ENCODE measurements at regions not wholly inside any gene's neighbourhood (a gene's known extent, or its start where the extent isn't known, plus 50 kb on each side); places are given as distances from the start of the nearest gene placed in this dataset.
"Not testable (repeated sequence)": the region's sequence is repeated elsewhere in the genome, so short reads cannot be mapped to it uniquely, and the experiment has no call there.

DNA sequence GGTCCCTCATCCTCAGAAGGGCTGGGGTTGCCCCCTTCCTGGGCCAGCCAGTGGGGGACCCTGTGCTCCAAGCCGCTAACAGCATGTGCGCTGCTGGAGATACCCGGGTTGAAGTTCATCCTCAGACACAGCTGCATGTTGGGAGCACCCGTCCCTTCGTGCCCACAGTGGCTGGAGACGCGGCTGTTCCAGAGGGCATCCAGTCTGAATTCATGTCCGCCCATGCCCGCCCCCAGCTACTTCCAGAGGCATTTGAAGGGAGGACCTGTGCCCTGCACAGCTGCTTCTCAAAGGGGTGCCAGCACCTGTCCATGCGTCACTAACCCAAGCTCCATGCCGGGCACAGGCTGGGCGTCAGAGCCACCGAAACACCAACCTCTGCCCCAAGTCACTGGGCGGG is 68.1 kb upstream of the ADGRA1 start:
- DNase-seq, result no peak

GRCh38 chr10:133019191-133019590 is 68.5 kb upstream of the ADGRA1 start:
- DNase-seq, result no peak

DNA sequence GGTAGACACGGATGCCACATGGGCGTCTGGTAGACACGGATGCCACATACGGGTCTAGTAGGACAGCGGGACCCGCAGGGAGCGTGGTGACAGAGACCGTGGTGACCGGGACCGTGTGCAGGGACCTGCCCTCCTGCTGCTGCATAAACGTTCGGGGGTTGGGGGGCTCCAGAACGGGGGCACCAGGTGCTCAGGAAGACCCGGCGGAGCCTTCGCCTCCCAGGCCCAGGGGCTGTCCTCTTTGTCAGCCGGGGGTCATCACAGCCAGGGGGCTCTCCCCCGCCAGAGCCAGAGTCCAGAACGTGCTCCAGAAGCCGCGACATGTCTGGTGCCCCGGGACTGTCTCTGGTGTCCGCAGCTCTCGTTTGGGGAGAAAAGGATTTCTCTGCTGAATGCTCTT is 69.2 kb upstream of the ADGRA1 start:
- DNase-seq, result no peak

DNA sequence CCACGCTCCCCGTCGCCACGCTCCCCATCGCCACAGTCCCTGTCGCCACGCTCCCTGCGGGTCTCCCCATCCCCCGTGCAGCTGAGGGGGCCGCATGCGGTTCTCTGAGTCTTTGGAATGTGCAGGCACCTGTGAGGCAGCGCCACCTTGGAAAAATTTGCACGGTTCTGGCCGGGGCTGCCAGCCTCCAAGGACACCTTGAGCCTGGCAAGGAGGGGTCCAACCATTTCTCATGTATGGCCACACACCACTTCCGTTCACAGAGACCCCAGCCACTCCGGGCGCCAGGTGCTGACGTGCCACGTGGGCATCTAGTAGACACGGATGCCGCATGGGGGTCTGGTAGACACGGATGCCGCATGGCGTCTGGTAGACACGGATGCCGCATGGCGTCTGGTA is 70.5 kb upstream of the ADGRA1 start:
- no peak for DNase-seq

DNA sequence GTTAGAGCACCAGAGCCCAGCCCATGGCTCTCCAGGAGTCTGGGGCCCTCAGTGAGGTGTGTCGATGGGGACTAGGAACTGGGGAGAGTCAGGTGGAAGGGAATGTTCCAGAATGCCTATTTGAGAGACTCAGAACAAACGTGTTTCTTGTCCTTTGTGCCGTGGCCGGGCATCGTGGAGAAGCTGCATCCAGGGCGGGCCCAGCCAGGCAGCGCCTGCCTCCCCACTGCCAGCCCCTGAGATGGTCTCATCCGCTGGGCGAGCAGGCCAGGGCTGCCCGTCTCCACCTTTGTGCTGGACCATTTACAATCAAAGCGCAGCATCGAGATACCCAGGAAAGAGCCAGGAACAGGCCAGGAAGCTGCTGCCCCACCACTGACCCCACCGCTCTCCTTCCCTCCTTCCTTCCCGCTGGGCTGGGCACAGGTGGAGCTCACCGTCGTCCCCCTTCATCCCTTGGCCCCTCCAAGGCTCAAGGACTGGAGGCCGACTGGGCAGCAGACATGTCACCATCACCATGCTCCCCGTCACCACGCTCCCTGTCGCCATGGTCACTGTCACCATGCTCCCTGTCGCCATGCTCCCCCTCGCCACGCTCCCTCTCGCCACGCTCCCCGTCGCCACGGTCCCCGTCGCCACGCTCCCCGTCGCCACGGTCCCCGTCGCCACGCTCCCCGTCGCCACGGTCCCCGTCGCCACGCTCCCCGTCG is 71.1 kb upstream of the ADGRA1 start:
- DNase-seq, result no peak

GRCh38 chr10:133015816-133016462 is 71.8 kb upstream of the ADGRA1 start:
- no peak for DNase-seq

GRCh38 chr10:133015321-133015720 is 72.4 kb upstream of the ADGRA1 start:
- DNase-seq, result no peak

GRCh38 chr10:133014416-133015210 is 72.2 kb upstream of the CFAP46 start:
- no peak for DNase-seq

GRCh38 chr10:133013463-133013862 is 71.1 kb upstream of the CFAP46 start:
- no peak for DNase-seq

DNA sequence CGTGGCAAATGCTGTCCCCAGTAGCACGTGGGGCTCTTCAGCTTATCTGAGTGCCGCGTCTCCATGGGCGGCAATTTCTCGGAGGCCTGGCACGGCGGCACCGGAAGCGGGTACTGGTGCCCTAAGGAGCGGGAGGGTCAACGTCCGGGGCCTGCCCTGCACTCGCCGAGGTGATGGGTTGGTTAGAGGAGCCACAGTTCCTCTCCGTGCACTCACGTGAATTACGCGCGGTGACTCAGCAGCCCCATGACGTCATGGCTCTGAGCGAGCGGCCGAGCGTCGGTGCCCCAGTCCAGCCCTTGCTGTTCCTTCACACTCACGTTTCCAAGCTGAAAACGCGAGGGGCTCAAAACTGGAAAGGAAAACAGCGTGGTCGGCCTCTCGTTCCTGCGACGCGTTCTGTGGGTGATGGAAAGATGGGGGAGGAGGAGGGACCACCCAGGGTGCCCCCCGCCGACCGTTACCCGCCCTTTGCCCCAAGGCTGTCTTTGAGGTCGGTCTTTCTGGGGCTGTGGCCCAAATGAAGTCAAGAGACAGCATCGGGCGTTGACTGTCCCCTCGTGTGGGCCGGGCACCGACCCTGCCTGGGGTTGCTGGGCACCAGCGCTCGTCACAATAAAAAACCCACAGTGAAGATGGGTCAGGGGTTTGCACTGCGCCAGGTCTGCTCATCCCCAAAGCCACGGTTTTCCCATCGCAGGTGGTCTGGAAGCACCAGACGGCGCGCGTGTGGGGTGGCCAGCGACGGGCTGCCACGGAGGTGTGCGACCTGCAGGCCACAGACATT is 70.4 kb upstream of the CFAP46 start:
- DNase-seq, result no peak

- no peak for DNase-seq
Observed at GRCh38 chr10:133011882-133012281, 69.5 kb upstream of the CFAP46 start.

DNA sequence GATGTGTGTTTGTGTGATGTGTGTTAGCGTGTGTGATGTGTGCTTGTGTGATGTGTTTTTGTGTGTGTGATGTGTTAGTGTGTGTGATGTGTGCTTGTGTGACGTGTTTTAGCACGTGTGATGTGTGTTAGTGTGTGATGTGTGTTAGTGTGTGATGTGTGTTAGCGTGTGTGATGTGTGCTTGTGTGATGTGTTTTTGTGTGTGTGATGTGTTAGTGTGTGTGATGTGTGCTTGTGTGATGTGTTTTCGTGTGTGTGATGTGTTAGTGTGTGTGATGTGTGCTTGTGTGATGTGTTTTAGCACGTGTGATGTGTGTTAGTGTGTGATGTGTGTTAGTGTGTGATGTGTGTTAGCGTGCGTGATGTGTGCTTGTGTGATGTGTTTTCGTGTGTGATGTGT is 69.0 kb upstream of the CFAP46 start:
- DNase-seq, result not testable (repeated sequence)

GRCh38 chr10:133010843-133011179 is 68.4 kb upstream of the CFAP46 start:
- DNase-seq, result not testable (repeated sequence)

- no peak for DNase-seq
Observed at GRCh38 chr10:133010095-133010842, 67.9 kb upstream of the CFAP46 start.

GRCh38 chr10:133009218-133009950 is 67.0 kb upstream of the CFAP46 start:
- no peak for DNase-seq

GRCh38 chr10:133008736-133009135 is 66.4 kb upstream of the CFAP46 start:
- DNase-seq, result no peak

GRCh38 chr10:133008196-133008595 is 65.8 kb upstream of the CFAP46 start:
- DNase-seq, result no peak

DNA sequence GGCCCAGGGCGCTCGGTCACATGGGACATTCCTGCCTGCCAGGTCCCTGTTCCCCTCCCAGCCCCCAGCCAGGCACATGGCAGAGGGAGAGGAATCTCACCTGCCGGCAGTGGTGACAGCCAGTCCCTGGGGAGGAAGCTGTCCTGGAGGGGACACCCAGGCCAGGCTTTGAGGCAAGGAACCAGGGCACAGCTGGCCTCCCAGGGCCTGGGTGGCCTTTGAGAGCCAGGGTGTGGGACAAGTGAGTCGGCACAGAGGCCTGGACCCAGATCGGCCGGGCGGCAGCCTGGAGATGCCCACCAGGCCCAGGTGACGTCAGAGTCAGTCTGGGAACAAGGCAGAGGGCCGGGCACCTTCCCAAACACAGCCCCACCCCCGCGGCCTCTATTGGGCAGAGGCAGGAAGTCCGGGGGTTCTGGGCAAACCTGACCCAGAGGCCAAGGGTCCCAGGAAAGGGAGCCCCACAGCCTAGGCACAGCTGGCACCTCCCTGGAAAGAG is 65.0 kb upstream of the CFAP46 start:
- no peak for DNase-seq

DNA sequence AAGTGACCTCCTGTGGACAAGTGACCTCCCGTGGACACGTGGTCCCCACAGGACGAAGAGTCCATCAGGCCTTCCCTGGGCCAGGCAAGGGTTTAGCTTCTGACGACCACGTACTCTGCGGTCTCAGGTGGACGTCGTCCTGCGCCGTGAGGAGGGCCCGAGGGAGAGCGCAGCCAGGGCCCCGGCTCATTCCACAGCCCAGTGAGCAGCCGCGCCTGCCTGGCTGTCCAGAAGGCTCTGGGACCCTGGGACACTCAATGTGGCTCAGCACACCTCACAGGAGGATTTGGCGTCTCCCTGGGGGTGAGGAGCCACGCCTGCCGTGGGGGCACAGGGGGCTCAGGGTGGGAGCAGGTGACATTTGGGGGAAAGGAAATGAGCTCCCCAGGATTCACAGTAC is 64.4 kb upstream of the CFAP46 start:
- no peak for DNase-seq

DNA sequence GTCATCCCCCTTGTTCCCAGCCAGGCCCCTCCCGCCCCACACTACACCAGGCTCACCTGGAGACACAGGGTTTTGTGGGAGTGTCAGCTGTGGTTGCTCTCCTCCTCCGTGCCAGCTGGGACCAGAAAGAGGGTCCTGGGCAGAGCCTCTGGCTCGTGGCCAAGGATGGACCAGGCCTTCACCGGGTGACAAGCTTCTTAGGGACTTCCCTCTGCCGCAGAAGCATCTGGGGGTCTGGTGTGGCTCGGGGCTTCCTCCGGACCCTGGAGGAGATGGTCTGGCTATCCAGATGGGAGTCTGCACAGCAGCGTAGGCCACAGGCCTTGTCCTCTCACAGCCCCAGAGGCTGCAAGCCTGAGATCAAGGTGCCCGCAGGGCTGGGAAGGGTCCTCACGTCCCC is 63.8 kb upstream of the CFAP46 start:
- no peak for DNase-seq

- DNase-seq, result no peak
Observed at GRCh38 chr10:133004478-133004877, 62.1 kb upstream of the CFAP46 start.

- no peak for DNase-seq
Observed at GRCh38 chr10:133003188-133003587, 60.8 kb upstream of the CFAP46 start.

All from right forelimb (tissue), 1 donor.